HG02610 (cell line): ENCODE measurements at regions not wholly inside any gene's neighbourhood (a gene's known extent, or its start where the extent isn't known, plus 50 kb on each side); places are given as distances from the start of the nearest gene placed in this dataset.

Experiments
- ATAC-seq: cut with Tn5 transposase; IDR thresholded peaks from one replicate; pipeline ENCODE4 v1.9.1; 2021; ENCODE audit warnings: mild to moderate bottlenecking, moderate library complexity; ENCODE audit not compliant: unreplicated experiment

GRCh38 chr5:115414406-115415142, 118.1 kb upstream of the CCDC112 start:
- ATAC-seq, result peak; percentile 21

GRCh38 chr5:115413651-115414050, 117.2 kb upstream of the CCDC112 start:
- ATAC-seq, result no peak

- no peak for ATAC-seq
Observed at GRCh38 chr5:115409094-115409493, 112.6 kb upstream of the CCDC112 start.

DNA sequence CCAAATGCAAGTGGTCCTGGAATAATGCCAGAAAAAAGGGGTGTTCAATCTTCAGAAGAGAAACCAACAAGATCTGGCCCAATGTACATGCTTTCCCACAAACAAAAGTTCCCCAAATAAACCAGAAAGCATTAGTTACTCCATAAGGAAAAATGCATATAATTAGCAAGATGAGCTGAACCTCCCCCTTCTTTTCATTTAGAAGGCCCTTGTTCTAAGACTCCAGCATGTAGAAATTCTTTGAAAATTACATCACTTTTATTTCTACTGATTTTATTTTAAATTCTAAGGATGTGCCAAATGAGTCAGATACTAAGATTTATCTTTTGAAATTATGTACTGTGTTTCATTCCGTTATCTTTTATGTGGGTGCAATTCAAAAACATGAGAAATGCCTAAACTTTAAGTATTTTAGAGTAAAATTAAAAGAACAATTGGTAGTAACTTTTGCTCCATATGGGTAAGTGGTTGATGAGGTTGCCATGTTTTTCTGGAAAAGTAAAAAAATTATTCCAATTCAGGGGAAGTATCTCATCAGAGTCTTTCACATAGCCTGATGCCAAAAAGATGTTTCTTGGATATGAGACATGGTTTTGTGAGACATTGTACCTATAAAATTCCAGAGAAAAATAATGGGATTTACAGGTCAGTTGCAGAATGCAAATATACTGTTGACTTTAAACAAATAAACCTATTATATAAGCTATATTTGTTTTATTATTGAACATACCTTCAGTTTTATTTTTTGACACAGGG, 106.5 kb upstream of the CCDC112 start:
- ATAC-seq, result no peak

- no peak for ATAC-seq
Observed at GRCh38 chr5:115402092-115402491, 105.6 kb upstream of the CCDC112 start.

DNA sequence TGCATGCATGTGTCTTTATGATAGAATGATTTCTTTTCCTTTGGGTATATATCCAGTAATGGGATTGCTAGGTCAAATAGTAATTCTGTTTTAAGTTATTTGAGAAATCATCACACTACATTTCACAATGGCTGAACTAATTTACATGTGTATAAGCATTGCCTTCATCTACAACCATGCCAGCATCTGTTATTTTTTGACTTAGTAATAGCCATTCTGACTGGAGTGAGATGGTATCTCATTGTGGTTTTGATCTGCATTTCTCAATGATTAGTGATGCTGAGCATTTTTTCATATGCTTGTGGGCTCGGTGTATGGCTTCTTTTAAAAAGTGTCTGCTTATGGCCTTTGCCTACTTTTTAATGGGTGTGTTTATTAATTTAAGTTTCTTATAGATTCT, 102.3 kb upstream of the CCDC112 start:
- ATAC-seq, result no peak

DNA sequence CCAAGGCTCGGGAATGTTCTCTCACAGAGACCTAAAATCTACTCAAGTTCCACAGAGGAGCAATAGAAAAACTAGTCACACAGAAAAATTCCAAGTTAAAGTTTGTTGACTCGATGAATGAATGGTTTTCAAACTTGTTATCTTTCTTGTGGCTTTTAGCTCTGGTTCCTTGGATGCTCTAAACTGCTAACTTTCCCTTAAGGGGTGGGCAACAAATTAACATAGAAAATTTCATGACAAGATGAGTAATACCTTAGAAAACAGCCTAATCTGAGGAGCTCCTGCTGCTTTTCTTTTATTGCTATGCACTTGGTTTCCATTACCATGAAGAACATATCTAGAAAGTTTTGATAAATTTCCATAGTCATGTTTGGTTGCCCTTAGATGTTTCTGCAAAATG, 100.2 kb upstream of the CCDC112 start:
- ATAC-seq, result no peak

DNA sequence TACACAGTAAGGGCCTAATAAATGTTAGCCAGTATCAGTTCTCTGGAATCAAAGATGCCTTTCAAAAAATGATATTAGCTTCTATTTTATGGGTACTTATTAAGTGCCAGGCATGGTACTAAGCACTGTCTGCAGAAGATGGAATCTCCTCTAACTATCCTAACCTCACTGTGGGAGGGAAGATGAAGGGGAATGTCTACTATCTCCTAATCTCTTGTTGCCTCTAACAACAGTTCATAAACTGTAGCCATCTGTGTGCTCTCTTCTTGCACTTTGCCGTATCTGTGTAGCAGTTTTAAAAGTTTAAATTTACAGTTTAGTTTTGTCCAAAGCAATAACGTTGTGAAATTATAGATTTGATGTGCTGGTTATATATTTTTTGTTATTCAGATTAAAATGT, 99.6 kb upstream of the CCDC112 start:
- no peak for ATAC-seq

- no peak for ATAC-seq
Observed at GRCh38 chr5:115394531-115394930, 98.1 kb upstream of the CCDC112 start.

DNA sequence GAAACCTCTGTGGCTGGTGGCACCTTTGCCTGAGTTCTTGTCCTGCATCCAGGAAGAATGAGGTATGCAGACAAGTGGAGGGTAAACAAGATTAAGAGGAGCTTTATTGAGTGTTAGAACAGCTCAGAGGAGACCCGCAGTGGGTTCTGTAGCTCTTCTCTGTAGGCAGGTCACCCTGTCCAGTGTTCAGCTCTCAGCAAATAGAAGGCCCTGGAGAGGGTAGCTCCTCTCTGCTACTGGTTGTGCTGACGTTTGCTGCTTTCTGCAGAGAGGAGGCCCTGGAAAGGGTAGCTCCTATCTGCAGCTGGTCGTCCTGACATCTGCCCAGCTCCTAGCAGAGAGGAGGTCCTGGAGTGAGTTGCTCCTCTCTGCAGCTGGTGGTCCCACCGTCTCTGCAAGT, 96.8 kb upstream of the CCDC112 start:
- ATAC-seq, result no peak

- ATAC-seq, result no peak
Observed at GRCh38 chr5:115392611-115393010, 96.2 kb upstream of the CCDC112 start.

DNA sequence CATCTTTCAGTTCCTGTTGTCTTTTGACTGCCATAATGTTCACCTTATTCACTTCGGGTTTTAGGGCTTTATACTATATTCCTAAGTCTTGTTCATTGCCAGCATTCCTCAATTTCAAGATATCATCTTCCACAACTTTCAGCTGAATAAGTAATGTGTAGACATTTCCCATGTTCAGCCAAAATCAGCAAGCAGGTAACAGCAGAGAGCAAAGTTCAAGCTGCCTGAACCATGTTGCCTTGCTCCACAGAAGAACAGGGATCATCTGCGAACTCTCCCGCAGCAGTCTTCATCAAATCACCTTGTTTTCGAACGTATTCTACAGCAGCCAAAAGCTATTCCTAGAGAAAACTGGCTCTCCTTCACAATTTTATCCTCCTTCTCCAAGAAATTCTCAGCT, 95.3 kb upstream of the CCDC112 start:
- no peak for ATAC-seq

GRCh38 chr5:115389799-115390382, 93.4 kb upstream of the CCDC112 start:
- no peak for ATAC-seq

DNA sequence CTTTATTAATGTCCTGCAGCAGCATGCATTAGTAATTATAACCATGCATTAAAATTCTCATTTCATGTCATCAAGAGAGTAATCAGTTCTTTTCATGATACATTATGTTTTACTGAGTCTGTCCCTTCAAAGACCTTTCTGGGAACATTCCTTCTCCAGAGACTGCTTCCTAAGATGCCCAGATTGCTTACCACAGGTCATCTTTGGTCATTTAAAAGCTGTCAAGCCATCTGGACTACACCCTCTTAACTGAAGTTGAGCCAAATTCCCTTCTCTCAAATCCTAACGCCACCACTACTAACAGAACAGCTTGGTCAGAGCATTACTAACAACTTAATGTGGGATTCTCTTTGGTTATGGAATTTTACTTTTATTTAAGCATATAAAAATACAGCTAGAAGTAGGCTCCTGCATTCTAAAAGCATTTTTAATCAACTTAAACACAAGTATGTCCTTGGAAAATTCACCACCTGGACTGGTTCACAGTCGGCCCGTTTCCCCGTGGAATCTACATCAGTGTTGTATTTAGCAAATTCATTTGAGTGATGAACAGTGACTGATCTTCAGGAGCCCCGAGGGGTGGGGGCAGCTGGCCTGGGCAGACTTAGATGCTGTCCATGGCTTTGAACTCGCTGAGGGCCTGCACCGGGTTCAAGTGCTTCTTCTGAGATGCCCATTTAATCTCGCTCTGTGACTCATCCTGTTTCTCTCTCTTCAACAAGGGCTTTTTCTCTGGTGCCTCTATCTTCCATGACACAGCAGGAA, 92.8 kb upstream of the CCDC112 start:
- ATAC-seq, result no peak

DNA sequence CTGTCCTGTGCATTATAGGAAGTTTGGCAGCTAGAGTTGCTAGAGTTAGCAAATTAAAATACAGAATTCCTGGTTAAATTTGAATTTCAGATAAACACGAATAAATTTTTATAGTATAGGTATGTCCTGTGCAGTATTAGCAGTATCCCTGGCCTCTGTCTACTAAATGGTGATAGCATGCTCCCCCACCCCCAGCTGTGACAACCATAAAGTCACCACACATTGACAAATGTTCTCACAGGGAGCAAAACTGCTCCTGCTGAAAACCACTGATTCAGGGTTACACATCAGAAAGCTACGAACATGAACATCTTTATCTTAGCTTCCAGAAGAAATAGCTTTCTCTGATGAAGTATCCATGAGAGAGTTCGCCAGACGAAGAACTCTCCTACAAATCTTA, 91.8 kb upstream of the CCDC112 start:
- no peak for ATAC-seq

- ATAC-seq, result no peak
Observed at GRCh38 chr5:115387816-115388215, 91.4 kb upstream of the CCDC112 start.

- no peak for ATAC-seq
Observed at GRCh38 chr5:115386657-115387056, 90.2 kb upstream of the CCDC112 start.

DNA sequence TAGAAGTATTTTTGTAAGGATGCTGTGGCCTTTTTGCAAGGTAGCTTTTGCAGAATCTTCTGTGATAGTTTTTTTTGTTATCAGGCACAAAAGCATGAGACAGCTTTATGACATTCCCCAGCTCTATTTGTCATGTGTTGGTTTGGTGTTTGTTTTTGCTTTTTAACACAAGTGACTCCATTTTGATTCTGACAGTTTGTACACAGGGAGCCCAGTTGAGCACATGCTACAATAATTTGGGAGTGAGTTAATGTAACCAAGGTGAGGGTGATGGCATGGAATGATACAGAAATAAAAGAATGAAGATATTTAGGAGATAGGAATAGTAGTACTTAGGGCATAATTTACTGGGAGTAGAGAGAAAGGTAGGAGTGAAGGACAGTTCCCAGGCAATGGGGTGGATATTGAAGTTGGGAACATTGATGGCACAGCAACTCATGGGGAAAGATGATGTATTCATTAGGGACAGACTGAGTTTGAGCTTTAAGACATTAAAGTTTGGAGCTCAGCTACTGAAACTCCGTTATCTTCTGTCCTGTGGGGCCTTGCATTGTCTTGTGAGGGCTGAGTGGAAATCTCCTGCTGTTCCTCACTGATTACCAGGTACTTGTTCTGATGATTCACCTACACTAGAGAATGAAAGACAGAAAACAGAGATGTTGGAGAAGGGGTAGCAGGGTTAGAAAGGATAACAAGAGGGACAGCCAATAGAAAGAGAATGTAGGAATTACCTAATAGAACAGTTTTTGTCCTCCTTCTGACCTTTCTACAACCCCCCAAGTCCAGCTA, 88.3 kb upstream of the CCDC112 start:
- ATAC-seq, result no peak

GRCh38 chr5:115382989-115383388, 86.5 kb upstream of the CCDC112 start:
- no peak for ATAC-seq

DNA sequence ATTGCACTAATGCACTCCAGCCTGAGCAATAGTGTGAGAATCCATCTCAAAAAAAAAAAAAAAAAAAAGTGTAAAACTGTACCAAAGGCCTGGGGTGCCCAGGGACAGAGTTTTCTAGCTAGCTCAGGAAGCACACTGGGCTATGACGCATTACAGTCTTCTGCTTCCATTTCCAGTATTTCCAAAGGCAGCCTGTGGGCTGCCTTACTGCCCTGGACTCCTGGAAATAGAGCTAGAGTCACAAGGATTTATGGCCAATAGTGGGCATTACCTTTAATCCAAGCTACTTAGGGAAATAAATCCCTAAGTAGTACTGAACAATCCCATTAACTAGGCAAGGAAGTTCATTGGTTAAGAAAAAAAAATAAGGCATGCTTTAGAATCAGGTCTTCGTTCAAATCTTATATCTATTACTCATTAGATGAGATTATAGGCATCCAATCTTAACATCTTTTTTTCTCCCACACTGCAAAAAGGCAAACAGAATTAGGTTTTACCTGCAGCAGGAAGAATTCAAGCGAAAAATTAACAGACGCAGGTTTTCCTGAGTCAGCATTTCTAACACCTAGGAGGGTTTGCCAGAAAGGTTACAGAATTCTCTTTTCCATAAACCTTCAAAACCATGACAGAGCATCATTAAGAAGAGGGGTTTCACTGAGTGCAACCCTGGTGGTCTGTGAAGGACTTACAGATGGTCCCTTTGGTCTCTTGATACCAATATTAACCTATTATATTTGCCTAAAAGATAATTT, 85.6 kb upstream of the CCDC112 start:
- no peak for ATAC-seq
